HEK293T (cell line): ENCODE measurements at regions not wholly inside any gene's neighbourhood (a gene's known extent, or its start where the extent isn't known, plus 50 kb on each side); places are given as distances from the start of the nearest gene placed in this dataset.

Experiments used
- ARNT ChIP-seq: fragments of 450-650 bp; IDR thresholded peaks from 2 replicates; pipeline ENCODE4 v1.6.1; 2017; ENCODE audit warnings: mild to moderate bottlenecking
- BHLHE40 ChIP-seq: fragments of 450-650 bp; IDR thresholded peaks from 2 replicates; pipeline ENCODE4 v1.6.1; 2016; ENCODE audit warnings: mild to moderate bottlenecking, moderate library complexity, borderline replicate concordance
- ELF4 ChIP-seq: fragments of 450-650 bp; IDR thresholded peaks from 2 replicates; pipeline ENCODE4 v1.6.1; 2017; ENCODE audit warnings: antibody characterized with exemption
- FOXM1 ChIP-seq: fragments of 450-650 bp; IDR thresholded peaks from 2 replicates; pipeline ENCODE4 v1.6.1; 2017; ENCODE audit warnings: mild to moderate bottlenecking, borderline replicate concordance
- LEF1 ChIP-seq: fragments of 450-650 bp; IDR thresholded peaks from 2 replicates; pipeline ENCODE4 v1.6.1; 2017; ENCODE audit warnings: mild to moderate bottlenecking, borderline replicate concordance
- SUZ12 ChIP-seq: fragments of 450-650 bp; IDR thresholded peaks from 2 replicates; pipeline ENCODE4 v1.6.1; 2016; ENCODE audit warnings: mild to moderate bottlenecking

DNA sequence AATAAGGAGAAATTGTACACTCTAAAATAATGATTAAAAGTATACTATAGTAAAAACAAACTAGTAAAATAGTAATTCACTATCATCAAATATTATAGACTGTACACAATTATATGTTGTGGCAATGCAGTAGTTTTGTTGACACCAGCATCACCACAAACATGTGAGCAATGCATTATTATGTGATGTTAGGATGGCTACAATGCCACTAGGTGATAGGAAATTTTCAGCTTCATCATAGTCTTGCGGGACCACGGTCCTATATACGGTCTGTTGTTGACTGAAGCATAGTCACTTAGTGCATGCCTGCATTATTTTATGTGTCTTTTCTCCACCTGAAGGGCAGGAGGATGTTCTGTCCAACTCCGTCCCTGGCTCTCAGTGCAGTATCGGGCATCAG, 104.8 kb upstream of the NEDD9 start:
- TF ChIP-seq ELF4 (no peak), ARNT (no peak), BHLHE40 (no peak), FOXM1 (no peak), SUZ12 (no peak), LEF1 (no peak)
